ENCODE measurements at regions not wholly inside any gene's neighbourhood (a gene's known extent, or its start where the extent isn't known, plus 50 kb on each side); places are given as distances from the start of the nearest gene placed in this dataset.

DNA sequence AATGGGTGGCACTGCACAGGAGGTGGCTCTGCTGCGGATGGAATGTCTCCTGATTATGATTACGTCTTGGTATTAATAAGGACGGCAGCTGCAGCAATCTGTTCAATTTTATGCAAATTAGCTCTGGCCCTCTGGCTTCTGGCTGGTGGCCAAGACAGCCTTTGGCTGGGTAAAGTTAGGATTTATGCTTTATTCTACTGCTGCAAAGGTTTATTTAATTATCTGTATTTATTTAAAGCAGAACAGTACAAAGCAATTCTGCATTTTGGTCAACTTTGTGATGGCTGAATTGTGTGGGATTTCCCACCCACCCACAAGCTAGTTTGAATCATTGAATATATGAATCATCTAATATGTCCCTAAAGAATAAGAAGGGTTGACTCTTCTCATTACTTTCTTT lies 745.6 kb upstream of the FAM241A start:
- TF ChIP-seq CREB1 (IDR thresholded peaks at IDR 0.05): no peak
- no peak for TF ChIP-seq CREB1 (CRISPR knock-in tag; IDR thresholded peaks at IDR 0.05)
- no peak for TF ChIP-seq GATA2 (CRISPR knock-in tag; IDR thresholded peaks at IDR 0.05)
- no peak for TF ChIP-seq FOXA1 (IDR thresholded peaks at IDR 0.05; ENCODE audit: borderline replicate concordance)
